DOHH2 (cell line): ENCODE measurements at regions not wholly inside any gene's neighbourhood (a gene's known extent, or its start where the extent isn't known, plus 50 kb on each side); places are given as distances from the start of the nearest gene placed in this dataset.

Experiments used
- H3F3A ChIP-seq: fragments of 200-600 bp; sonication (generic), shearing (Covaris generic); 2 replicates; pipeline ENCODE4 v1.6.0; 2016; ENCODE audit warnings: antibody characterized with exemption, mild to moderate bottlenecking; ENCODE audit not compliant: control insufficient read depth, insufficient read depth
- H3K27ac ChIP-seq: fragments of 200-600 bp; sonication (generic); 2 replicates; pipeline ENCODE4 v1.5.1; 2014; ENCODE audit warnings: low read depth, mild to moderate bottlenecking, low read length, moderate library complexity
- H3K27me3 ChIP-seq: fragments of 200-600 bp; sonication (generic); 2 replicates; pipeline ENCODE4 v1.6.1; 2014; ENCODE audit warnings: mild to moderate bottlenecking, low read length, mixed read lengths; ENCODE audit not compliant: control insufficient read depth
- H3K36me3 ChIP-seq: fragments of 200-600 bp; sonication (generic); 2 replicates; pipeline ENCODE4 v1.6.1; 2014; ENCODE audit warnings: mild to moderate bottlenecking, low read length, moderate library complexity, mixed read lengths; ENCODE audit not compliant: control insufficient read depth
- H3K4me1 ChIP-seq: fragments of 200-600 bp; sonication (generic); 2 replicates; pipeline ENCODE4 v1.6.1; 2014; ENCODE audit warnings: mild to moderate bottlenecking, low read length, mixed read lengths; ENCODE audit not compliant: control insufficient read depth
- H3K4me2 ChIP-seq: fragments of 200-600 bp; sonication (generic); 2 replicates; pipeline ENCODE4 v1.6.0; 2014; ENCODE audit warnings: mild to moderate bottlenecking, low read length, moderate library complexity
- H3K4me3 ChIP-seq: fragments of 200-600 bp; sonication (generic); 2 replicates; pipeline ENCODE4 v1.5.1; 2014; ENCODE audit warnings: mild to moderate bottlenecking, low read length, mixed read lengths
- H3K79me2 ChIP-seq: fragments of 200-600 bp; sonication (generic); 2 replicates; pipeline ENCODE4 v1.6.1; 2014; ENCODE audit warnings: mild to moderate bottlenecking, low read length, mixed read lengths; ENCODE audit not compliant: control insufficient read depth
- H3K9me2 ChIP-seq: fragments of 200-600 bp; sonication (generic); replicated peaks from 2 replicates; pipeline ENCODE4 v1.6.1; 2014; ENCODE audit warnings: mild to moderate bottlenecking, low read length, mixed read lengths; ENCODE audit not compliant: control insufficient read depth
- H3K9me3 ChIP-seq: fragments of 200-600 bp; sonication (generic); 2 replicates; pipeline ENCODE4 v1.6.1; 2014; ENCODE audit warnings: antibody characterized with exemption, low read length, mixed read lengths; ENCODE audit not compliant: control insufficient read depth, insufficient read depth
- H4K20me1 ChIP-seq: fragments of 200-600 bp; sonication (generic); 2 replicates; pipeline ENCODE4 v1.6.0; 2014; ENCODE audit warnings: low read depth, mild to moderate bottlenecking, antibody characterized with exemption, low read length, moderate library complexity; ENCODE audit not compliant: control insufficient read depth, insufficient read depth
- CTCF ChIP-seq: fragments of 200-600 bp; sonication (generic); IDR thresholded peaks from one replicate; pipeline ENCODE4 v1.5.1; 2014; ENCODE audit warnings: antibody characterized with exemption, mild to moderate bottlenecking, low read depth, low read length; ENCODE audit not compliant: poor library complexity, severe bottlenecking
- EZH2phosphoT487 ChIP-seq: fragments of 200-600 bp; sonication (generic); IDR thresholded peaks from 2 replicates; pipeline ENCODE4 v1.6.1; 2017; ENCODE audit warnings: borderline replicate concordance, mild to moderate bottlenecking, antibody characterized with exemption, low read length, moderate library complexity, mixed read lengths

- Histone ChIP-seq H3K4me3 (no peak overlapping the region), H3K4me2 (no peak overlapping the region)
- TF ChIP-seq EZH2phosphoT487 (no peak), CTCF (no peak)
Measured at GRCh38 chr12:29050503-29050902, 98.6 kb upstream of the FAR2 start.

GRCh38 chr12:29051221-29051620, 97.9 kb upstream of the FAR2 start:
- no peaks in the 10 kb centered on the region for H4K20me1 ChIP-seq
- no peaks in the 10 kb centered on the region for H3K79me2 ChIP-seq
- no peaks in the 10 kb centered on the region for H3K4me1 ChIP-seq
- no peak overlapping the region for H3K4me2 ChIP-seq
- no peak overlapping the region for H3K4me3 ChIP-seq
- no peaks in the 10 kb centered on the region for H3K36me3 ChIP-seq
- H3K27ac ChIP-seq: no peak overlapping the region
- no peaks in the 10 kb centered on the region for H3K9me2 ChIP-seq
- H3F3A ChIP-seq: no peaks in the 10 kb centered on the region
- H3K27me3 ChIP-seq: no peaks in the 10 kb centered on the region
- no peaks in the 10 kb centered on the region for H3K9me3 ChIP-seq
- no peak for TF ChIP-seq CTCF
- no peak for TF ChIP-seq EZH2phosphoT487

More at GRCh38 chr12:29050503-29050902, 98.6 kb upstream of the FAR2 start:
- Histone ChIP-seq H3K9me3 (no peaks in the 10 kb centered on the region), H3K27me3 (no peaks in the 10 kb centered on the region), H3K36me3 (no peaks in the 10 kb centered on the region), H3K27ac (no peak overlapping the region), H3K4me1 (no peaks in the 10 kb centered on the region), H3K79me2 (no peaks in the 10 kb centered on the region), H4K20me1 (no peaks in the 10 kb centered on the region), H3F3A (no peaks in the 10 kb centered on the region), H3K9me2 (no peaks in the 10 kb centered on the region)

- no peak overlapping the region for H3K4me3 ChIP-seq
- H4K20me1 ChIP-seq: no peaks in the 10 kb centered on the region
- no peak overlapping the region for H3K27ac ChIP-seq
- H3K4me1 ChIP-seq: no peaks in the 10 kb centered on the region
- H3K9me2 ChIP-seq: no peaks in the 10 kb centered on the region
- no peaks in the 10 kb centered on the region for H3K36me3 ChIP-seq
- H3K79me2 ChIP-seq: no peaks in the 10 kb centered on the region
- no peaks in the 10 kb centered on the region for H3K9me3 ChIP-seq
- TF ChIP-seq EZH2phosphoT487: no peak
- TF ChIP-seq CTCF: no peak
- H3K27me3 ChIP-seq: no peaks in the 10 kb centered on the region
- no peak overlapping the region for H3K4me2 ChIP-seq
- H3F3A ChIP-seq: no peaks in the 10 kb centered on the region
Measured at GRCh38 chr12:29053567-29053966, 95.5 kb upstream of the FAR2 start.
